Activated CD4-positive, alpha-beta T cell treated with anti-CD3 and anti-CD28 coated beads, Interleukin-2, amount 50 U/mL, for 16 hours (primary cell): ENCODE measurements at regions not wholly inside any gene's neighbourhood (a gene's known extent, or its start where the extent isn't known, plus 50 kb on each side); places are given as distances from the start of the nearest gene placed in this dataset.
"Not testable (repeated sequence)": the region's sequence is repeated elsewhere in the genome, so short reads cannot be mapped to it uniquely, and the experiment has no call there.

Experiments used
- DNase-seq: peaks from one replicate; pipeline ENCODE4 v3.0.0-alpha.2; 2020

GRCh38 chr16:10317425-10318001 lies 68.3 kb upstream of the ATF7IP2 start:
- DNase-seq, result no peak

- DNase-seq, result no peak
Observed at GRCh38 chr16:10318798-10319500, 66.9 kb upstream of the ATF7IP2 start.

- DNase-seq, result no peak
Observed at GRCh38 chr16:10321407-10322387, 64.2 kb upstream of the ATF7IP2 start.

- no peak for DNase-seq
Observed at GRCh38 chr16:10322723-10323527, 62.9 kb upstream of the ATF7IP2 start.

GRCh38 chr16:10323528-10323869 lies 62.4 kb upstream of the ATF7IP2 start:
- no peak for DNase-seq

GRCh38 chr16:10324210-10324609 lies 61.7 kb upstream of the ATF7IP2 start:
- no peak for DNase-seq

GRCh38 chr16:10325783-10326543 lies 59.9 kb upstream of the ATF7IP2 start:
- no peak for DNase-seq

- no peak for DNase-seq
Observed at GRCh38 chr16:10326647-10327046, 59.2 kb upstream of the ATF7IP2 start.

- not testable (repeated sequence) for DNase-seq
Observed at GRCh38 chr16:10328291-10328690, 57.6 kb upstream of the ATF7IP2 start.

GRCh38 chr16:10332241-10332640 lies 53.6 kb upstream of the ATF7IP2 start:
- no peak for DNase-seq

GRCh38 chr16:10332775-10333174 lies 53.1 kb upstream of the ATF7IP2 start:
- no peak for DNase-seq

- DNase-seq, result no peak
Observed at GRCh38 chr16:10333321-10334032, 52.4 kb upstream of the ATF7IP2 start.

- DNase-seq, result no peak
Observed at GRCh38 chr16:10335681-10336080, 50.2 kb upstream of the ATF7IP2 start.
